ENCODE measurements at regions not wholly inside any gene's neighbourhood (a gene's known extent, or its start where the extent isn't known, plus 50 kb on each side); places are given as distances from the start of the nearest gene placed in this dataset.

DNA sequence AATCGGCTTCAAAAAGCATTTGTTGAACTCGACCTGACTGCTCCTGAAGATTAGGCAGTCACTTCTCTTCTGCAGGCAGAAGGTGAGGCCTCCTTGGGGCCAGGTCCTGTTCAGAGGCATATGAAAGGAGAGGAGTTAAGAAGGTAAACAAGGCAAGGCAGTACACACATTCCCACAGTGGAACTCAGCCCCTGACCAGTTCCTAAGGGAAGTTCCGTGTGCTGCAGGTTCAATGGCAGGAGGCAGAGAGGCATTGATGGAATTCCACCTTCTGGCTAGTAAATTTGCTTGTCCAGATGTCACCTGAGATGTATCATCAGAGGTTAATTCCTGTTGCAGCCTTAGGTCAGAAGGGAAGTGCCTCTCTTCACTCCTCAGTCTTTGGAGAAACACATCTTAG, 337.0 kb upstream of the MTNR1B start:
- no peaks in the 10 kb centered on the region for H3K79me2 ChIP-seq (ENCODE audit: control insufficient read depth, insufficient read depth, low read length)
- H3K4me1 ChIP-seq (ENCODE audit: control insufficient read depth, extremely low read depth, insufficient read depth, low read length): no peaks in the 10 kb centered on the region
- no peaks in the 10 kb centered on the region for H3K9me1 ChIP-seq (ENCODE audit: control insufficient read depth, extremely low read depth, insufficient read depth, low read length)
- TF ChIP-seq, protein P1, sequence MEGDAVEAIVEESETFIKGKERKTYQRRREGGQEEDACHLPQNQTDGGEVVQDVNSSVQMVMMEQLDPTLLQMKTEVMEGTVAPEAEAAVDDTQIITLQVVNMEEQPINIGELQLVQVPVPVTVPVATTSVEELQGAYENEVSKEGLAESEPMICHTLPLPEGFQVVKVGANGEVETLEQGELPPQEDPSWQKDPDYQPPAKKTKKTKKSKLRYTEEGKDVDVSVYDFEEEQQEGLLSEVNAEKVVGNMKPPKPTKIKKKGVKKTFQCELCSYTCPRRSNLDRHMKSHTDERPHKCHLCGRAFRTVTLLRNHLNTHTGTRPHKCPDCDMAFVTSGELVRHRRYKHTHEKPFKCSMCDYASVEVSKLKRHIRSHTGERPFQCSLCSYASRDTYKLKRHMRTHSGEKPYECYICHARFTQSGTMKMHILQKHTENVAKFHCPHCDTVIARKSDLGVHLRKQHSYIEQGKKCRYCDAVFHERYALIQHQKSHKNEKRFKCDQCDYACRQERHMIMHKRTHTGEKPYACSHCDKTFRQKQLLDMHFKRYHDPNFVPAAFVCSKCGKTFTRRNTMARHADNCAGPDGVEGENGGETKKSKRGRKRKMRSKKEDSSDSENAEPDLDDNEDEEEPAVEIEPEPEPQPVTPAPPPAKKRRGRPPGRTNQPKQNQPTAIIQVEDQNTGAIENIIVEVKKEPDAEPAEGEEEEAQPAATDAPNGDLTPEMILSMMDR (optimal IDR thresholded peaks at IDR 0.05 in 1 of 3, IDR thresholded peaks at IDR 0.05 in 1 of 3, conservative IDR thresholded peaks at IDR 0.05 in 1 of 3; ENCODE audit: extremely low read depth in 1 of 3, insufficient read depth in 2 of 3, low read length in 3 of 3): no peak
- TF ChIP-seq EZH2 (IDR thresholded peaks at IDR 0.05; ENCODE audit: low read length): no peak
- no peaks in the 10 kb centered on the region for H3K27me3 ChIP-seq (ENCODE audit: control insufficient read depth, extremely low read depth, insufficient read depth, low read length)
- H3K9me3 ChIP-seq (ENCODE audit: control insufficient read depth, low read depth, low read length): no peaks in the 10 kb centered on the region
- no peaks in the 10 kb centered on the region for H4K20me1 ChIP-seq (ENCODE audit: control insufficient read depth, extremely low read depth, insufficient read depth, low read length)
- H3K36me3 ChIP-seq (ENCODE audit: control insufficient read depth in 2 of 2, extremely low read depth in 1 of 2, insufficient read depth in 2 of 2, low read length in 2 of 2): no peaks in the 10 kb centered on the region
- no peak overlapping the region for H3K4me2 ChIP-seq (ENCODE audit: control insufficient read depth, extremely low read depth, insufficient read depth, low read depth, low read length)
- dilution Hi-C loops (cut with MboI; ENCODE audit: extremely low pct_ligation_motif_present, low sequenced_read_pairs): no loop called here
- FAIRE-seq (no peak), DNase-seq (ENCODE audit: low read depth, low spot score) (no peak)
- no peak overlapping the region for H3K27ac ChIP-seq (ENCODE audit: control insufficient read depth, insufficient read depth, low read length)
- H3K4me3 ChIP-seq (ENCODE audit: control insufficient read depth in 2 of 3, extremely low read depth in 1 of 3, insufficient read depth in 2 of 3, low read depth in 1 of 3, low read length in 3 of 3): no peak overlapping the region
- no peak overlapping the region for H3K9ac ChIP-seq (ENCODE audit: control insufficient read depth, extremely low read depth, insufficient read depth, low read length)
- no peak overlapping the region for H2AFZ ChIP-seq (ENCODE audit: control insufficient read depth, low read length)

DNA sequence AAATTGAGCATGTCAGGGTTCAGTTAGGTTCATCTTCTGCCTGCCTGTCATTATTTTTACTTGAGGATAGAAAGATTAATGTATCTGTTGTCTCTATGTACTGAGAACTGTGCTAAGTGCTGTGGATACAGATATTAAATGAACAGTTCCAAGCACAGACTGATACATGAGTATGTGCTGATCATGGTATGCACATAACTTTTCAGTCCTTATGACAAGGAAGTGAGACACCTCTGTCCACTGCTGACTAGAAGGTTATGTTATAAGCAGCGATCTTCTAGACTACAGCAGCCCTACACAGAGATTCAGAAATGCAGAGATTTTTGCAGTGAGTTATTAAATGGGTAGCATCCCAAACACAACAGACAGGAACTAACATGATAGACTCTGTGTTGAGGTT, 335.6 kb upstream of the MTNR1B start:
- Histone ChIP-seq H3K4me2 (ENCODE audit: control insufficient read depth, extremely low read depth, insufficient read depth, low read depth, low read length) (no peak overlapping the region), H3K36me3 (ENCODE audit: control insufficient read depth in 2 of 2, extremely low read depth in 1 of 2, insufficient read depth in 2 of 2, low read length in 2 of 2) (no peaks in the 10 kb centered on the region), H3K9me3 (ENCODE audit: control insufficient read depth, low read depth, low read length) (no peaks in the 10 kb centered on the region), H3K4me3 (ENCODE audit: control insufficient read depth in 2 of 3, extremely low read depth in 1 of 3, insufficient read depth in 2 of 3, low read depth in 1 of 3, low read length in 3 of 3) (no peak overlapping the region), H3K27me3 (ENCODE audit: control insufficient read depth, extremely low read depth, insufficient read depth, low read length) (no peaks in the 10 kb centered on the region), H3K27ac (ENCODE audit: control insufficient read depth, insufficient read depth, low read length) (no peak overlapping the region), H3K79me2 (ENCODE audit: control insufficient read depth, insufficient read depth, low read length) (no peaks in the 10 kb centered on the region), H3K9me1 (ENCODE audit: control insufficient read depth, extremely low read depth, insufficient read depth, low read length) (no peaks in the 10 kb centered on the region), H3K9ac (ENCODE audit: control insufficient read depth, extremely low read depth, insufficient read depth, low read length) (no peak overlapping the region), H2AFZ (ENCODE audit: control insufficient read depth, low read length) (no peak overlapping the region), H4K20me1 (ENCODE audit: control insufficient read depth, extremely low read depth, insufficient read depth, low read length) (no peaks in the 10 kb centered on the region), H3K4me1 (ENCODE audit: control insufficient read depth, extremely low read depth, insufficient read depth, low read length) (no peaks in the 10 kb centered on the region)
- no peak for TF ChIP-seq EZH2 (IDR thresholded peaks at IDR 0.05; ENCODE audit: low read length)
- TF ChIP-seq, protein P1 (optimal IDR thresholded peaks at IDR 0.05 in 1 of 3, IDR thresholded peaks at IDR 0.05 in 1 of 3, conservative IDR thresholded peaks at IDR 0.05 in 1 of 3; ENCODE audit: extremely low read depth in 1 of 3, insufficient read depth in 2 of 3, low read length in 3 of 3): no peak
- DNase-seq (ENCODE audit: low read depth, low spot score) (no peak), FAIRE-seq (no peak)
- dilution Hi-C loops (cut with MboI; ENCODE audit: extremely low pct_ligation_motif_present, low sequenced_read_pairs): no loop called here

All from keratinocyte (primary cell).